ENCODE measurements at regions not wholly inside any gene's neighbourhood (a gene's known extent, or its start where the extent isn't known, plus 50 kb on each side); places are given as distances from the start of the nearest gene placed in this dataset.
A peak's percentile ranks its signal among the peaks of the same experiment; 100 is the strongest.

DNA sequence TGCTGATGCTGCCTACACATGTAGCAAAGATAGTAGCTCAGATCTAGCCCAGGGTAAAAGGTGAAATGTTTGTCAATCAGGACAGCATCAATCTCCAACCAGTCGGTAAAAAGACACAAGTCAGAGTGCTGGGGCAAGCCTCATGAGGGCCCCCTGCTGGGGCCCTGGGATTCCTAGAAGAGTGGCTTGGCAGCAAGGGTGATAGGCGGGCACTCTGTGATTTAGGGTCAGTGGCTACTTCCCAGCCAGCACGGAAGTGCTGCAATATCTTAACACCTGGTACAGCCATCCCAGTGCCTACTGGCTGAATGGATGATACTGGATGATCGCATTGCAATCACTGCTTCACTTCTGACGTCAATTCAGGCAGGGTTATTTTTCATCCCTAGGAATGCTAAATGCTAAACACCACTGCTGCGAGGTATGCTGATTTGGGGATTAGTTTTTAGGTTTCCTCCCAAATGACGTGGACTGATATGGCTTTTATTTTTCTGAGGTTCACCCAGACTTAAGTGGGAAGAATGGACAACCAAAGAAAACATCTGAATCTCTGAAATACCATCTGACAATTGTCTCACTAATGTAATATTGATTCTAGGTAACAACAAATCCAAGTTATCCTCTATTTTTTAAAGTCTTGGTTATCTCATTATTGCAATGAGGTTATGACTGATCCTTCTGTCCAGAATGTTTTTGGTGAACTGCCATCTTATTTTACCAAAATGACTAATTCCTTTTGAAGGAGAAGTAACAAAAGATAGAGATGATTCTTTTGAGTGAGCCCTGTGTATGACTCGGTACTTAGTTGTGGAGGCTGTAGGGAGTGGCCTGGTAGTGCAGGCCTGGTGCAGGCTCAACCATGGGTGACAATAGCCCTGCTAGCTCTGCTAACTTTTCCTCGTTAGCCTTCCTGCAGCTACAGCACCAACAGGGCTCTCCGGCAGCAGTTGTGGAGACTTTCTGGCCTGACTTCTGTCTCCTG is 432.5 kb downstream of the FGF9 start:
- DNase-seq, result peak; percentile 12

DNA sequence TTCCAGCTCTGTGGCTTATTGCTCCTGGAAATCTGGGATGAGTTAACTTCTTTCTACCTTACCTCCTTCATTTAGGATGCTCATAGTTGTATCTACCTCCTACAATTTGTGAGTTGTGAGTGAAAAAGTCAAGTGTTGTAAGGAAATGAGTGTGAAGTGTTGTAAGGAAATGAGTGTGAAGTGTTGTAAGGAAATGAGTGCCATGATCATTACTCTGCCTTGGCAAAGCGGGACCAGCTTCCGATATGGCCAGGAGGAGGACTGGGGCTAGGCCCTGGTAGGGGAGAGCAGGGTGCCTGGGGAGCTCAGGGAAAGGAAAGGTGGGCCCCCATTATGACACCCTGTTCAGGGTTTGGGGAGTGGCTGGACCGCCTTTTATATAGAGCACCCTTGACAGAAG is 435.2 kb downstream of the FGF9 start:
- no peak for DNase-seq

DNA sequence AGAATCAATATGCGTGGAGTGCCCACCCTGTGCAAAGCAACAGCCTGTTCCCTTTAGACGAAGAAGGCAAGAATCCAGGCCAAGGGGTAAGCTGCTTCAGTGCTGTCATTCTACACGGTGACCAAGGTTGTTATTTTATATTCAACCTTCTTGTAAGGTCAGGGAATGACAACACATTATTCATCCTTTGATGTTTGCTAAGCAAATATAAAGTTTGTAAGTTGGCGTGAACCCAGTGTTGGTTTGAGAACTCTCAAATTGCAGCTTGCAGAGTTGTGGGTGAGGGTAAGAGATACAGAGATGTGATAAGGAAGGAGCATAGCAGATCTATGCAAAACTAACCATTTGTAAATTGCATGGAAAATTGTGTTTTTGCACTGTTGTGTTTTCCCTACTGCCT is 436.7 kb downstream of the FGF9 start:
- peak; percentile 67 for DNase-seq

DNA sequence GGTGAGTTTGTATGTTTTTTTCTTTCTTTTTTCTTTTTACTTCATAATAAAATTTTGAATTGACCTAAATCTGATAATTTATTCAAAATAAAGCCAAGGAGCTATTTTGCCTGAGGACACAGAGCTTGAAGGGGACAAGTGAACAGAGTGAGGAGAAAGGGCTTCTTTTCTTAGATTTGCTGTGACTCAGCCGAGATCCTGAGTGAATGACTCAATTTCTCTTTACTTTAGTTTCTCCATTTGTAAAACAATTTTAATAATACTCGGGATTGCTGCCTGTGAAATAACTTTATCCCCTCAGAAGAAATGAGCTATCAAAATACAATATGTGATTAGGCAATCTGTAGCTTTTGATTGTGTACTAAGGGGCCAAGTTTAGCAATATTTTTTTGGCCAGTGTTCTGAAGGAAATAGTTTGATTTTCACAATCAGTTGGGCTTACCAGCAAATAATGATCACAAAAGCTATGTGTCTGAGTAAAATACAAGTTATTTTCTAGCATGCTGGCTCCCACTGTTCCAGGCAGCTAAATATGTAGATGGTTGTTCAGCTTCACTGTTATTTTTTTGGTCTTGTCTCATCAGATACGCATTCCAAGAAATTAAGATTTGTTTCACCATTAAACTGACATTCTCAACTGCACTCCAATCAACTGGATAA is 437.5 kb downstream of the FGF9 start:
- no peak for DNase-seq

DNA sequence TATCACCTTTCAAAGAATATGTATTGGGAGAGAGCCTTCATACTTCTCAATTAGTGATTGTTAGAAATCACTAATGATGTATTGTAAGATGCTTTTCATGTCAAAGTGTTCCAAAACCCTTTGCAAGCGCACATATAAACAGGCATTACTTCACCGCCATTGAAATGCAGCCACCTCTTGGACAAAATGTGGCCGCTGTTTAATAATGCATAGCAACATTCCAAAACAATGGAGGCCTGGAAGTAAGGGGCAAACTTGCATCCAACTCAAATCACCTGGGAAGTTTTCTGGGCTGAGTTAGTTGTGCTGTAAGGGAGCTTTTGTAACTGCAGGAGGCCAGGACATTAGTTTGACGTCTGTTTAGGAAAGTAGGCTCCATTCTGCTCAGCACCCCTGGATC is 438.1 kb downstream of the FGF9 start:
- no peak for DNase-seq

DNA sequence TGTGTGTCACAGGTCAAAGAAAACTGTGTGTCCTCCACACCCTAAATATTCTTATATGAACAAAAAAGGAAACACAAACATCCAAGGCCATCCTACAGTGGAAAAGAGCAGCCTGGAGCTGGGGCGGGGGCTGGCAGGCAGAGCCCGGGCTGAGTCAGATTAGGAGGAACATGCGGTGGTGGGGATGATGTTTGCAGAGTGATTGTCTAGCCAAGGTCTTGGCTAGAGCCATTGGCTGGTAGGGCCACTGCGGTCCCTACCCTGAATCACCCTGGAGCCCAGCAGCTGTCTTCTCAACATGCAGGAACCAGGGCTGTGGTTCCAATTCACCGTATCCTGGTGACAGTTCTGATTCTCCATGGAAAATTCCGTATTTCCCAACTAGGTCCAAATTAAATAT is 439.5 kb downstream of the FGF9 start:
- DNase-seq, result no peak

DNA sequence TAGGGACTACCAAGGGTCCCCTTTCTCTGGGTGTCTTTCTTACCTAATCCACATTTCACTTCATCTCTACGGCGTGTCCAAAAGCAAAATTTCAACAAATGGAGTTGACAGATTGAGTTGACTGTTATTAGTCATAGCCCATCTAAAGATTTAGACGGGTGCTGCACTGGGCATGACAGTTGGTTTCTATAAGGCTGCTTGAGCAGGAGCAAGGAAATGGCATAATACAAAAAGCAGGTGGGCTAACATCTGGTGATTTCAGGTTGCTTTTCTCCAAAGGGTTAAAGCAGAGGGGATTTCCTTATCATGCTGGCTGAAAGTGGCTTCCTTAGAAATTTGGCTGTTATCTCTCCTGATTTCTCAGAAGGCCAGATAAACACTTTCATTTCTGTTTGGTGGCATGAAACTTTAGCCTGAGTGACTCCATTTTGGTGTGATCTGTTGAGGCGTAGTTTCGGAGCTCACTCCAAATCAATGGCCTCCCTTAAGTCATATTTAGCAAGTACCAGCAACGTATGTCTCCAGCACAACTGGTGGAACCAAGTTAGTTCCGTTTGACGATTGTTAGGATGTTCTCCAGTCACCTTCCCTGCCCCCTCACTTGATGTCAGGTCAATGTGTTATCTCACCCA is 440.4 kb downstream of the FGF9 start:
- no peak for DNase-seq

DNA sequence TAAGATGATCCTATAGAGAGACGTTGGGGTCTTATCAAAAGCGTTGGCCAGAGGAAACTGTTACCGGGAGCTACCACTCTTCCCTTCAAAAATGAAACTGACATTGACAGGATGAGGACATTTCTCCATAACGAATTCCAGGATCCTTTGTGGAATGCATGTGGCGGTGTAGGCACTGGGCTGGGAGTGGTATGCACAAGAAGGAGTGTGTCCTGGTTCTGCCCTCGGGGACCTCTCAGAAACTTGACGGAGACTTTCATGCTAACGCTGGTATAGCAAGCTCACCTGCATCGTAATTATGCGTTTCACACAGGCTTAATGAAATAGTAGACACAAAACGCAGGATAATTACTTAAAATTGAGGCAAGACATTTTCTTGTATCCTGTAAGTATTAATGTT is 441.1 kb downstream of the FGF9 start:
- DNase-seq, result no peak

DNA sequence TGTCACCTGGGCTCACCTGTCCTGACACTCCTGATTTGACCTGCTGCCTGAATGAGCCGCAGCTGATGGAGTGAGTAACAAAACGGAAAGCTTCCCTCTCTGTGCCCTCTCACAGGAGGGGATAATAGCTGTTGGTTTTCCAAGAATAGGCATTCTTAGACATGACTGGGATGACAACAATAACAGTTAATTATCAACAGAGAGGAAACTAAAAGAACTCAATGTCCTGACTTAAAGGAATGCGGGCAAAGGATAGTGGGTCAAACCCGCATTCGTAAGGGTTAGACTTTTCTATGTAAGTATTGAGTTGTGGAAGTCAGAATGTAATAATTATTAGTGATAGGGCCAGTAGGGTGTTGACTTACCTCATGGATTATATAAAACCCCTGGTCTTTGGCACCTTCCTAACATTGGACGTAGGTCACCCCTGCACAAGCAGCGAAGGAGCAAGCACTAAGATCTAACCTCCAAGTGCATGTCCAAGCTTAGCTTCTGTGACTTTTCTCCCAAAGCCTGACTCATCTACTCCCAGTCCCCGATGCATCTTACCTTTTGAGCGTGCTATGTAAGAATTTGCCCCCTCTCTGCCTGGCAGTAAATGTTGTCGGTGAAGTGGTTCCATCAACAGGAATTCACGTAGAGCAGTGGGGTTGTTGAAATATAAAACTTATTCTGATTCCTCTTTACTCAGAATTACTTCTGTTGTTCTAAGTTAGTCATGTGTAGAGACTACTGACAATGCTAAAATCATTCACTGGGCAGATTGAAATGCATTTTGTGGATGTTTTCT is 442.3 kb downstream of the FGF9 start:
- no peak for DNase-seq

DNA sequence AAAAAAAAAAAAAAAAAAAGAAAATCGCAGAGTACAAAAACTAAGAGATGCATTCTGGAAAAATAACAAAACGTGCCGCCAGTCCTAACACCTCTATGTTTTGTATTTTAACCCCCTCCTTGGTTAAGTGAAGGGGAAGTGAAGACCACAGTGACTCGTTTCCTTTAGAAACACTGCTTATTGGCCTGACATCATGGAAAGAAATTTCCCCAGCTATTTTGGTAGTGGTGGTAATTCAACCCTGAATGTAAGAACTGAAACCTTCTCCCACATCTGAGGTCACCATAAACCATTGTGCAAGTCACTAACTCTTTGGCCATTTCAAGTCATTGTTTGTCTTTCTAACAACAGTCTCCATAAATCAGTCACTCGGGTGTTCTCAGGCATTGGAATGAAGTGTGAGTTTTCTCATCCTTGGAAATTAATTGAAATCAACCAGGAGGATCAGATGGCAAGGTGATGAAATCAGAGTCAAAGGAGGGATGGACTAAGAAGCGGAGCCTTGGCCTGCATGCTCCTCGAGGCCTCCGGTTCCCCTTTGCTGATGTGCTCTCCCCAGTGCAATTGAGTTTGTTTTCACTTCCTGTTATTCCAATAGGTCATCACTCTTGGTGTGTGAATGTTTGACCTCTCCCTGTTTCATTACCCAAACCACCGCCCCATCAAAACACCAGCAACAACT is 443.9 kb downstream of the FGF9 start:
- DNase-seq, result peak; percentile 9

DNA sequence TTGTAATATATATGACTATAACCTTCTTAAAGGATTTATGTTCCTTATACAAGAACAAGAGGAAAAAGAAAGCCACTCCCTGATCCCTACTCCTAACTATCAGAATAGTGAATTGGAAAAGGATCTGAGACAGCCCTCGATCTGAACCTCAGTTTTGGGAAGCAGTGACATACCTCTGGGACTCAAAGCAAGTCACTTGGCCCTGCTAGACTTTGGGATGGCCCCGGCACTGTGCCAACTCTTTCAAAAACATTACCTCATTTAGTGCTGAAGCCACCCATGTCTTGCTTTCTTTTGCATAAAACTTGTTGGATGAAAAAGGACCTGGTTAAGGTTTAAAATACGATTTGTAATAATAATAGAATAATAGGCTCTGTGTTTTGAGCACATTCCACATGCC is 447.3 kb downstream of the FGF9 start:
- no peak for DNase-seq

DNA sequence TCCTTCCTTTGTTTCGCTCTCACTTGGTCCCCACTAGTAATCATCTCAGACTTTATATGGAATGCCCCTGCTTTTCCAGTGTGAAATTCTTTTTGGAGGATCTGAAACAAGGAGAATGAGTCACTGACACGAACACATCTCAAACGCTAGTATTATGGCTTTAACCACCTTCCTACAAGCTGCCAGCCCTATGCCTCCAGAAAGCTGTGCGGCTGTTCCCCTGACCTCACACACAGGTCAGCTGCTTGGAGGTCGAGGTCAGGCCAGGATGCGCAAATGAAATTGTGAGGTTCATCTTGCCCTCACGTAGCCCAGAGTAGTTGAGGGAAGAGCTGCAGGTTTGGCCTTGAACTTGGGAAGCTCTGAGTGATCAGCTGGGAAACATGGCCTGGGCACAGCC is 449.8 kb downstream of the FGF9 start:
- DNase-seq, result no peak

DNA sequence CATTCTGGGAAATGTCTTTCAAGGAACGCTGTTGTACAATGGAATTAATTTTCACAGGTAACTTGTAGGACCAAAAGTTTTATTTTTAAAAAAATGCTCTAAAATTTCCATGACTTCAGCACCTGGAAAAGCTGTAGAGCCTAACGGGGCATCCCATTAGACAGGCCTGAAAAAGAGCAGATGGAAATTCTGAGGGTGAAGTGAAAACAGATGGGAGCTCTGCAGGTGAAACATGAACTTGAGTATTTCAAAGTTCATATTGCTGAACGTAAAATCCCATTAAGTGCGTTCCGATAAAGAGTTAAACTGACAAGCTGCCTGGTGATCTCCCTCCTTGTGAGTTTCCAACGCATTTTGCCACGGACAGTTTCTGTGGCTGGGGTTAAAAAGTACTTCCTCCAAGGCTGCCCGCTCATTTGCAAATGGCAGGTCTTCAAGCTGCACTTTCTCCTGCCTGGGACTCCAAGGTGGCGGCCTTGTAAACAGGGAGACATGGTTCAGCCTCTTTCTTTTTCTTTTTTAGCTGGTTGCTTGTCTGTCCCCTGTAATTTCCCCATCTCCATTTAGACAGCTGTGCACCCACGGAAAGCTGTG is 450.4 kb downstream of the FGF9 start:
- no peak for DNase-seq

DNA sequence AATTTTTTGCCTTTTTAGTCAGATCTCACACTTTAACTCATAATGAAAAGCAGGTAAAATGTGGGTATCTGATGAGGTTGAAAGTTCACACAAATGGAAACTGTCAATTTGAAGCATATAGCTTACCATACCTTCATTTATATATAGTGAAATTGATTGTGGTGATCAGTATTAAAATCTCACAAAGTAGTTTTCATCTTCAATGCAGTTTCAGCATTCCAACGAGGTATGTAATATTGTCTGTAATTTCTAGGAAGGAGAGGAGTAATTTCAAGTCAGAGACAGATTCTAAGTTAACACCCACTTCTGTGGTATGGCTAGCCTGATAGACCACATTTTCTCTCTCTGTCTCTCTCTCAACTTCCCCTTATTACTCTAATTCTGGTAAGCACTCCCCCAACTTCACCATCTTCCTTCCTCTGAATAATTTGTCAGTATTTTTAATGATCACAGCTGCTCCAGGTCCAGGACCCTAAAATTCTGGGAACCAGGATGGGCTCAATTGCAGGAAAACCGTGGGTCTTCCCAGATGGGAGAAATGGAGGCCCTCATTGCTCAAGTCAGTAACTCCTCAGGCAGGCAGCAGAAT is 455.7 kb downstream of the FGF9 start:
- DNase-seq, result no peak

DNA sequence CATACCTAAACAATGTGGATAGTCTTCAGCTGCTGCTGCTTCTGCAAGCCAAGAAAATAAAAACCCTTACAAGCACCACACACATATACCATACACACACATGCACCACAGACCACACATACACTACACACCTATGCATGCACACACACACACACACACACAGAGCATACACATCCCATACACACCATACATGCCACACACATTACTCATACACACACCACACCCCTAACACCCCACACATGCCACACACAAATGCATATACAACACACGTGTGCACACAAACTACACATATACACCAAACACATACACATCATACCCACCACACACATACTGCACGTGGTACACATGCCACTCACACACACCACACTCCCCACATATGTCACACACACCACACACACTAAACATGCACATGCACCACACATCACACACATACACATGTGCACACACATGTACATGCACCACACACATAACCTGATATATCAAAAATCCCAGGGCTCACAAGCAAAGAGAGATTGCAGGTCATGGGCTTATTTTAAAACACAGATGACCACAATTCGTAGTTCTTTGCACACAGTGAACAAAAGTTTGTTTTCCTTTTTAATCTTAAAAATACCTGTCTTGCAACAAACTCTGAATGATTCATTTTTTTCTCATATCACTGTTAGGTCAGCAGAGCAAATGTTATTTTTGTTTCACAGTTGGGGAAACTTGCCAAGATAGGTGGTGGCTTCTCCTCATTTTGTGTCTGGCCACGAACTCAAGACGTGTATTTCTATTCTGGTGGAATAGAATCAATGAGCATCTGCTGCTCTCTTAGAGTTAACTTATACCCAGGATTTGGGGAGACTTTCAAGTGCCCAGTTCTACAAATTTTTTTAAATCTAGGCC is 456.6 kb downstream of the FGF9 start:
- no peak for DNase-seq

DNA sequence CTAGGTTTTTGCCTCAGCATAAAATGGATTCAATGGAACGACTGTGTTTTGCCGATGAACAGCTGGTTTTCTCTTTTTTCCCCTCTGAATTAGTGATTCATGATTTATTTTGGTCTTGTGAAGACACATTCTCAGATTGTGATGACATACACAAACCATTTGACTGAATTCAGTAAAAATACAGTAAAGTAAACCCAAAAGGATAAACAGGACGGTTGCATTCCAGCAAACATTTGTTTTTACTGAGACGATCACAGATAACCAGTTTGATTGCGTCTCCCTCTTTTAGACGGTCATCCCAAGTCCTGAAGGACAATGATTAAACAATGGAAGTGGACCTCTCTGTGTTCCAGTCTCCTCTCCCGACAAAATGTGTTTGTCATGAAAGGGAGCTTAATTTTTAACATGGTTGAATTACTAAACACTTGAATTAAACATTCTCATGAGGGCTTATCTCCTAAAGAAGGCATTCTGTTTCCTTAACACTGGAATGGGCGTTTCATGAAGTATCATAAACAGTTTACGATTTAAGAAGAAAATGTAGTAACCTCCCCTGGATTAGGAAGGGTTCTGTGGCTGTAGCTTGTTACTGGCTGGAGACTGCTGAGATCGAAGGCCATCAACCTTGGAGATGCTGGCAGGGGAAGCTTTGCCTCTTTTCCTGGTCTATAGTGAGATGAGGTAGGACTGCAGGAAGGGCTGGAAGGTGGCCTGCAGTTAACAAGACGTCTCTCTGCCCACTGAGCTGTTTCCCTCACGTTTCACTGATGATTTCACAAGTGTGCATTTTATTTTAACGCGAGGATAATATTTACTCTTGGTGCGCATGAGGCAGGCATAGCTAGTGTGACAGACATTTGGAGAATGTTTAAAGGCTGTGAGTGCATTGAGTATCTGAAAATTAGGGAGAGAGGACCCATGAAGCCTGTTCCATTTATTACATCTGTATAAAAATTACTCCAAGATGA is 457.9 kb downstream of the FGF9 start:
- no peak for DNase-seq

DNA sequence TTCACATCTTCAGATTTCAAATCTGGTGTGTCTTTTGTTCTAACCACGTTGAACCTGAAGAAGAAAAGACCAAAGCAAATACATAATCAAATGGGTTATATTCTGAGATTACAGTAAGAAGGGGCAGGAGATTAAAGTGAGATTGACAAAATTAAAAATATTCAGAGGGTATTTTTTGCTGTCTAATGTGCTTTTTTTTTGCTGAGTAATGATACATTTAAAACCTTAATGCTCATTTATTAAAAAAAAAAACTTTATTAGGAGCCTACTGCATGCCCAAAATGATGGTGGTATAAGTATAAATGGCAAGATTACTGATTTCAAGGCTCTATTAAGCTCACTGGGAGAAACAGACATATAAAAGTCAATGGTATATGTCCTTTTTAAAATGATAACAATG is 459.4 kb downstream of the FGF9 start:
- no peak for DNase-seq

DNA sequence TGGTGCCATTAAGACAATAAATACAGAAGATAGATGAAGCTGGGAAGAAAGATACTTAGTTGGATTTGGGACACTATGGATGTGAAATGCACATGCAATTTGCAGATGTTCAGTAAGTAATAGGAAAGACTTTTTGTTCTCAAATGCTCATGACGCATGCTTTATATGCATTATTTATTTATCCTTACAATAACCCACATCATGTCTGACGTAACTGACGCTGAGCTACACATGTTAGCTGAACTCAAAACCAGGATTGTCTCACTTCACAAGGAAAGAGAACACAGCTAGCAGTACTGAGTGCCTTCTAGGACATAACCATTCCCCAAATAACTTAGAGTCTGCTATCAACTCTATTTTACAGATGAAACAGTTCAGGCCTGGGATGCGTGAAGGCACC is 463.4 kb downstream of the FGF9 start:
- no peak for DNase-seq

DNA sequence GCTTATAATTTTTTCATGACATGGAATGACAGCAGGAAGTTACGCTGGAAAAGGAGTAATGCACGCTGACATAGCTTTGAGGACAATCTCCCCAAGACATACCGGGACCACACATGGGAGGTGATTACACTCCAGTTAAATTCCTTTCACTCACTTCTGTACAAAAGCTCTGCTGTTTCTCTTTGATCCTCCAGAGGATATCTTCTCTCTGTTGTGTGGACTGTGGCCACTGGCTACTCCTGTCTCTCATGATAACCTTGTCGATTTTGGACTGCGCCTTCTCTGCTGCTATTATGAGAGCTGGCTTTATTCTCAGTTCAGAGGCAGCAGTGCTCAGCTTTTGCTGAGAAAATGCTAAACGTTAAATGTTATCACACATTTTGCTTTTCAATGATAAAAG is 464.6 kb downstream of the FGF9 start:
- no peak for DNase-seq
